GM18867 (cell line): ENCODE measurements at regions not wholly inside any gene's neighbourhood (a gene's known extent, or its start where the extent isn't known, plus 50 kb on each side); places are given as distances from the start of the nearest gene placed in this dataset.
A peak's percentile ranks its signal among the peaks of the same experiment; 100 is the strongest.

Experiments used
- ATAC-seq: cut with Tn5 transposase; IDR thresholded peaks from one replicate; pipeline ENCODE4 v1.9.1; 2021; ENCODE audit warnings: mild to moderate bottlenecking, moderate library complexity; ENCODE audit not compliant: unreplicated experiment

DNA sequence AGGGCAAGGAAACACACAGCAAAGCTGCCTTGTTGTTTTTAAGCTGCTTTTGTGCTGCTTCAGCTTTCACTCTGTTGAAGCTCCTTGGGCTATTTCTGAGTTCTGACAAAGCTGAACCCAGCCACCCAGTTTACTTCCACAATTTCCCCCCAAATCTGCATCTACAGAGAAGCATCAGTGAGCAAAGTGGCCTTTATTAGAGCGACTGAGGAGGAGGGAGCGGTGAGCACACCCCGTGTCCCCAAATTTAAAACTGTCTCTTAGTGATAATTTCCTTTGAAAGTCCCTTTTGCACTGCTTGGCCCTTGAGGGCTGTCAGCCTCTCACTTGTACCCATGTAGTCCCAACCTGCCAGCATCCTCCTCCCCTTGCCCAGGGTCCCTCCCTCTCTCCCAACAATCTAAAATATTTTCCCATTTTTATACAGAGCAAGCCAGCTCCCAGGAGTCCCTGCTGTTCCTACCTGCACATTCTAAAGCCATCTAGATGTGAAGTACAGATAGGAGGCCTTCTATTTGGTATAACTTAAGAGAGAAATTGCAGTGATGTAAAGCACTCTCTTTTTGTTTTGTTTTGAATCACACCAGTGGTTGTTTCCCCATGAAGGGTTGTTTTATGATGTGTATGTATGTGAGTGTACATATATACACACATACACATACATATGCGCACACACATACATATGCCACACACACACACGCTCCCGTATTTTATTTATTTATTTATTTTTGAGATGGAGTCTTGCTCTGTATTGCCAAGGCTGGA lies 313.5 kb downstream of the TLE4 start:
- ATAC-seq, result no peak

DNA sequence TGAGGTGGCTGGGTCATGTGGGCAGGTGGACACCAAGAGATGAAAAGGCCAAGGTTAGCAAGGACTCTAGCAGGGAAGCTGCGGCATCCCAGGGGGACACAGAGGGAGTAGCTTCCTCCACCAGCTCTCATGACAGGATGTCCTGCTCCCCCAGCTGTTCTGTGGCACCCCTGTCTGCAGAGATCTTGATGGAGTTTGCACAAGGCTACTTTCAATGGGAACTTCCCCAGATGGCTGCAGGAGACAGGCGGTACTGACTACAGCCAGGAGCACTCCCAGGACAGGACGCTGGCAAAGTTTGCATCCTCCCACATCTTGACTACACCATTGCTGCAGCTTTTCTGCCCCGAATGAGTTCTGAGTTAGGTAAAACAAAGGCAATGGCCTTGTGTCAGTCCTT lies 312.8 kb downstream of the TLE4 start:
- ATAC-seq, result no peak

DNA sequence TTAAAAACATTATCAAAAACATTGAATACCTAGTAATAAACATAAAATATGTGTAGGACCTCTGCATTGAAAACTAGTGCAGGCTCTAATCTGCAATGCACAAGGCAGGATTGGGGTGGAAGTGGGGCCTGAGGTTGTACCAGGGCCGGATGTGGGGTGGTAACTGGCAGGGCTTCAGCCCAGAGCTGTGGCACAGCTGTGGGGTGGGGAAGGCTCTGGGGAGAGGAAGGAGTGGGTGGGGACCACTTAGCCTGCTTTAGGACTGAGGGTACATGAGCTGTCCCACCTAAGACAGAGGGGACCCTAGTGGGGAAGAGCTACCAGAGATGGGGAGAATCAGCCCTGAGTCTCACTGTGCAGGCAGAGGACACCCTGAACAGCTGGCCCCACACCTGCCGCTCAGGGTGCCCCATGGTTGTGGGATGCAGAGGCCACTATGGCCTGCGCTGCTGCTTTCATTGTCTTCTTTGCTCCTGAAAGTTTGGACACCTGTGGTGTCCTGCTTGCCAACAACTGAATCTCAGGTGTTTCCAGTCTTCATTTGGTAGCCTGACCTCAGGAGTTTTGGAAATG lies 311.4 kb downstream of the TLE4 start:
- peak; percentile 70 for ATAC-seq

DNA sequence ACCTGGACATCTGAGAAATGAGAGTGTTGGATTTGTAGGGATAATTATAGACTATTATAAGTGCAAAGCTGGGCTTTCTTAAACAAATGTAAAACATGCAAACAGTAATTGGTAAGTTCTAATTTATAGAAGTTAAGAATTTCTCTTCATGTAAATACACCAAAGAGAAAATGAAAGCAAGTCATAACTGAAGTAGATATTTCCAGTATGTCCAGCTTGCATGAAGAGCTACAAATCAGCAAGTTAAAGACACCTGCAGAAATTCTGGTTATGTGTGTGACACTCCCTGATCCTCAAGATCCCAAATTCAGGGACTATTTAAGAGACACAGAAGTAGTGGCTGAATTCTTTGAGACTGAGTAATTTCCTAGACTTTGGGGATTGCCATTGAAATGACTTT lies 308.9 kb downstream of the TLE4 start:
- ATAC-seq, result peak; percentile 68

DNA sequence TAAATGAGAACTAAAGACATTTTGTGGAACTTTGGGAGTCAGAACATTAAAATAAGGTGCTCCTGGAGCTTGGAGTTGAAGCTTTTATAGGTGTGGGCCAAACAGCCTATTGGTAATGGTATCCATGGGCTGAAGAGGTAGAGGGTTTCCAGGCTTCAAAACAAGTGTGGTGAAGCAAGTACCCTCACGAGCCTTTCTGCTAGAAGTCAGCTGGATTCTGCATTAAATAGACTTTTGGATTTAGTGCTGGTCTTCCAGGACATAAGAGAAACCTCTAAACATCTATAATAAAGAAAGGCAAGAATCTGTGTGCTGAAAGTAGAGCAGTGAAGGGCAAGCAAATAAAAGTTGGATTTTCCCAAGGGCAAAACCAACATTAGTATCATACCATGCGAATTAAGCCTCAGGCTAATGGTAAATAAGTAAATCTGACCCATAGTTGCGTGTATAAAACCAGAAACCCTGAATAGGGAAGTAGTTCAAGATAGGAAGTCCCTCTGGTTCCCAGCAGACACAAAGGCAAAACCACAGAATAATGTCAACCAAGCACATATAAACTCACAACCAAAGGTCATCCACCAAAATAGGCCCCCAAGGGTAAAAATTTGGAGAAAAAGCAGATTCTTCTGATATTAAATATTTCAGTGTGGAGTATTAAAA lies 306.3 kb downstream of the TLE4 start:
- no peak for ATAC-seq

DNA sequence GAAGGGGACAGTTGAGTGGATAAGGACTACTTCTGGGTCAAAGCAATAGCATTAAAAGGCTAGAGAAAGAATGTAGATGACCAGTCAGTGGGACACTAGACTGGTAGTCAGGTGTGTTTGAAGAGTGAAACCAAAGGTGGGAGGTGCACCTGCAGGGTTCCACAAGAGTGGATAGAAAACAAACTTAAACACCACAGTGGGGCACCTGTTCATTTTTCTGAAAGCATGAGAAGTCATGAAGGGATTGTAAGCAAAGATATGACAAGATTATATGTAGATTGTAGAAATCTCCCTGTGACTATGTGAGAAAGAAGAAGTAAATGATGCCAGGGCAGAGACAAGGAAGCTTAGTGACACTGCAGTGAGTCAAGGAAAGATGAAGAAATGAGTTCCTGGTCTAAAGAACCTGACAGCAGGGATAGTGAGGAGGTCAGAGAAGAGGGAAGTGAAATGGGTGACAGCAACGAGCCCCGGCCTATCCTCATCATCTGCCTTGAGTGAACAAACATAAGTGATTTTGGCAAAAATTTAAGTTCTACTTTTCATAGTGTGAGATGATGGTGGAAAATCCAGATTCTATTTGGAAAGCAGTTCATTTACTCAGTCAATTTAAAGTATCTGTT lies 296.9 kb downstream of the TLE4 start:
- ATAC-seq, result peak; percentile 71

DNA sequence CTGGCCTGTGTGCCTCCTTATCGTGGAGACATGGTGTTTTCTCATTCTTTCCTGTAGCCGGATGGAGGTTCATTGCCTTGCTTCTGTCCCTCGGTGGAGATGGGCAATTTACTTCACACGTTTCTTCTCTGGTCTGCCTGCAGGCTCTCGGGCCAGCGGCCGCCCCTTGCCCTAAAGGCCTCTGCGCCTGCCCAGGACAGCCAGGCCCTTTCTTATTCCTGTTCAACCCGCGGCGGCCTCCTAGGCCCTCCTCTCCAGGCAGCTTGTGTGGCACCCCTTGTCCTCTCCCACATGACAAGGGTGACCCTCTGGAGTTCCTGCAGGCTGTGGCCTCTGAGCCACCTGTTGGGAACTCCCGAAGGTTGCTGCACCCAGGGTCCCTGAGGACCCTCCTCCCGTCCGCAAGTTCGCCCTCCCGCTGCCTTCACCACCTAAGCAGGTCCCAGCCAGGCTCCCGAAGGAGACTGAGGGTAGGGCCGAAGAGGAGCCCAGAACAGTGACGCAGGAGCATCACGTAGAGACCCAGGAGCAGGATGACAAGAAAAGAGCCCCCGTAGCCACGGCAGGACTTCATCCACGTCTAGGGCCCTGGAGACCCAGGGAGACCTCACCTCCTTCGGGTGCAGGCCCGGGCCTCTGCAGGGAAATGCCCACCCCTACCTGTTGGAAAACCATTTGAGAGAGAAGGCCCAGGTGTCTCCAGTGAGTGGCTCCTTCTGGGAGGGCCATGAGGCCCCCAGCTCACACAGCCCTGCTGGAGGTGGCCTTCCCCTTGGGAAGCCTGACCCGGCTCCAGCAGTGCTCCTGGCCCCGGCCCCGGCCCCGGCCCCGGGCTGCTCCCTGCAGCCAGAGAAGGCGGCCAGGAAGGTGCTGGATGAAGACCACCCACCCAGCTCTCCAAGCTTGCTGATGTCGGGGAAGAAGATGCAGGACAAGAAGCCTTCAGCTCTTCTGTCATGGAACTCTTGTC lies 291.4 kb downstream of the TLE4 start:
- no peak for ATAC-seq

DNA sequence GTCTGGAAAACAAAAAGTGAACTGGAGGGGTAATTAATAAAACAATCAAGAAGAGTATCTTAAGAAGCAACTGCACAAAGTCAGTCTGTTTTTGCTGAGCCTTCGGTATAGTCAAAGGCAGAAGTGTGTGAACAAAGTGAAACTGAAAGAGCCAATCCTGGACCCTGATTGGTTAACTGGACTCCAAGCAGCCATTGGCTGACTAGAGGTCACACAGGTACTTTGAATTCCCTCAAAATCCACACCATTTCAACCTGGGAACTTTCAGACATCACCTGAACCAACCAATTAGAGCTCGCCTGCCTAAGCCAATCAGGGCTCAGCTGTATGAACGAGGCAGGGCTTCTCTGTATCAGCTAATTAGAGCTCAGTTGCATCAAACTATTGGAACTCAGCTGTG lies 286.7 kb downstream of the TLE4 start:
- peak; percentile 98 for ATAC-seq

DNA sequence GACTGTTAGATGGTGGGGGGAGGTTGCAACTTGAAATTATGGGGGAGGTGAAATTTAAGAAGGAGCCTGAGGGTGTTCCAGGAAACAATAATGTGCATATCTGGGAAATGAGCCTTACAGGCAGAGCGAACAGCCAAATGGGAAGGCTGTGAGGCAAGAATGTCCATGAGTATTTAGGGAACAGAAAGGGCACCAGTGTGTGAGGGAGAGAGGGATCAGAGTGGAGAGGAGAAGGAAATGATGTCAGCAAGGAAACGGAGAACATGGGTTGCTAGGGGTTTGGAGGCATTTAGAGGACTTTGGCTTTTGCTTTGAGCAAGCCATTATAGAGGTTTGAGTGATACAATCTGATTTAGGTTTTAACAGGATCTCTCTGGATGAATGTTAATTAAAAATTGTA lies 285.4 kb downstream of the TLE4 start:
- no peak for ATAC-seq

DNA sequence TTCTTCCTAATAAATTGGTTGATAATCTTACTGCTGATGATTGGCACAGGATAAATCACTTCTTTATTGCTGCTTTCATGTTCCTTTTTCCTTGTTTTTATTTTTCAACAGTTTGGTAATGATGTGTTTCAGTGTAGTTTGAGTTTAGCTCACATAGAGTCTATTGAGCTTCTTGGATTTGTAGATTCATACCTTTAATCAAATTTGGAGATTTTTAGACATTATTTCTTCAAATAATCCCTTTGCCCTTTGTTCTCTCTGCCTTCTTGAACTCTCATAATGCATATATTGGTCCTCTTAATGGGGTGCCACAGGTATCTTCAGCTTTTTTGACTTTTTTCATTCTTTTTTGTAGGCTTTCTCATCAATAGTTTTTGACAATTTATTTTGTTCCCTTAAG lies 275.3 kb downstream of the TLE4 start:
- ATAC-seq, result no peak

DNA sequence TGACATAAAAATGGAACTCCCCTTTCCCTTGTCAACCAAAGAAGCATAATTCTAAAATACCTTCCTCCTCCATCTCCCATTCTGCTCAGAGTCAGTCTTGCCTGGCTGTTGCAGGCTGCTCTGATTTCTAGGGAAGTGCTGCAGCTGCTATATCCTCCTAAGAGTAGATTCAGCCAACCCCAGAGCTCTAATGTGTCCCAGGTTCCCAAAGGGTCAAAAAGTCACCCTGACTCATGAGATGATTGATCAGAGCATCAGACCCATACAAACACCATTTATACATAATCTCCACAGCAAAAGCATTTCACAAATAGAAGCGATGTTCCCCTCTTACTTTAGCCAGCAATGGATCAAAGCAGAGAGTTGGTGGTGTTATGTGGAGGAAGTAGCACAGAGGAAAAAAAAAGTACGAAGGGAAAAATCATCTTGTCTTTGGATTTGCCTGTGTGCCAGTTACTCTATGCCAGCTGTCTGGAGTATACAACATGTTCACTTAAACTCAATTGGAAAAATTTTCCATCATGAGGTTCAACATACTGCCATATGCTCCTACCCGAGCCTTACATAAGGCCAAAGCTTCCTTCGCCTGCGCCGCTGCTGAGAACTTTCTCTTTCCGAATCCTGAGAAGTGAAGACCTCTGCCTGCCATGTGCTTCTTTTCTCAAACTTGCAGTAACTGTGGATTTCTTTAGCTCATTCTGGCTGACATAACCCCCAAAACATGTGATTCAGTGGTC lies 258.0 kb downstream of the TLE4 start:
- ATAC-seq, result no peak

DNA sequence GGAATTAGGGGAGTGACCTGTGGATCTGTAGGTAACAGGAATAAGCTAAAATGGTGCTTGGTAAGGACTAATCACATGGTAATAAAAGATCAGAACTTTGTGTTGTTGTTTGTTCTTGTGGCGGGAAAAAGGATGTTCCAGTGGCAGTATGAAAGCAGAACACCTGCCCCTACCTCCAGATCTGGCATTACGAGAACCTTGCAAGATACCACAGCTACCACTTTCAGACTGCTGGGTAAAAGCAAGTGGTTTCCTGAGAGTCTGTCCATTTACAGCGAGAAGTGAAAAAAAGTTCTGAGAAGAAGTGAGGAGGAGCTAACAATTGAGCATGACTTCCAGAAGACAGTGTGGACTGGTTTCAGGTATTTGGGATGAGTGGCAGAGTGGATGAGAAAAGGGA lies 252.5 kb downstream of the TLE4 start:
- ATAC-seq, result peak; percentile 99

DNA sequence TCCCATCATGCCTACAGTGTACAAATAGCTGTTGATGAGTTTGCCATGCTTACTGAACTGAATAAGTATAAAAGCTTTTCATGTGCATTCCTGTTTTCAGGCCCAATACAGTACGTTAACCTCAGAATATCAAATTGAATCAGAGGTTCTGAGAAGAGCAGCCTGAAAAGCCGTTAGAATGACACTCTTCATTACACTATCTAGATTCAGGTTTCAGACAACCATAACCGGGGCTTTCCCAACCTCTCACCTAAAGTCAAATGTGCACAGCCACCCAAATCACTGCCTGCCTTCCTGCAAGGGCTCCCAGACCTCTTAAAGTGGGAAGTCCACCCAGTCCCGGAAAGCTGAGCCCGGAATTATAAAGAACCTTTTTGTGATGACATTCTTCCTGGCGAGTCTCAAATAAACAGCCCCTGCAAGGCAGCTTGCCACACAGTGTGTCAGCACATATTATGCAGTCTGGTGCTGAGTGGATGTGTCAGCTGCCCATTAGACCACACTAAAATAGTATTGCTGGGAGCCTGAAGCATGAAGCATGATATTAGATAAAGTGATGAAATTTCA lies 245.8 kb downstream of the TLE4 start:
- peak; percentile 86 for ATAC-seq

DNA sequence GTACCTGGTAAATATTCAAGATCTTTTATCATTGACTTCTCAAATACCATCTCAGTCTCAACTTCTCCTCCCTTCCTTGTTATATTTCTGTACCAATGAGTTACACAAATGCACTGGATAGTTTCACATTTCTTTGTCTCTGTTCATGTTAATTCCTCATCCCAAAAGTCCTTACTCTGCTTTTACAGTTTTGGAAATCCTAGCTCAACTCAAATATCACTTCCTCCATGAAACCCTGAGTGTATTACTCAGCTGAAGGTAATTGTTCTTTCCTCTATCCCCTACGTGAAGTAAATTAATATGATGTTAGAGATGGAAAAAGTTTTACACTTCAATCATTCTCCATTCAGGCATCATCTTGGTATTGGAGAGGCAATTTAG lies 241.5 kb downstream of the TLE4 start:
- no peak for ATAC-seq

DNA sequence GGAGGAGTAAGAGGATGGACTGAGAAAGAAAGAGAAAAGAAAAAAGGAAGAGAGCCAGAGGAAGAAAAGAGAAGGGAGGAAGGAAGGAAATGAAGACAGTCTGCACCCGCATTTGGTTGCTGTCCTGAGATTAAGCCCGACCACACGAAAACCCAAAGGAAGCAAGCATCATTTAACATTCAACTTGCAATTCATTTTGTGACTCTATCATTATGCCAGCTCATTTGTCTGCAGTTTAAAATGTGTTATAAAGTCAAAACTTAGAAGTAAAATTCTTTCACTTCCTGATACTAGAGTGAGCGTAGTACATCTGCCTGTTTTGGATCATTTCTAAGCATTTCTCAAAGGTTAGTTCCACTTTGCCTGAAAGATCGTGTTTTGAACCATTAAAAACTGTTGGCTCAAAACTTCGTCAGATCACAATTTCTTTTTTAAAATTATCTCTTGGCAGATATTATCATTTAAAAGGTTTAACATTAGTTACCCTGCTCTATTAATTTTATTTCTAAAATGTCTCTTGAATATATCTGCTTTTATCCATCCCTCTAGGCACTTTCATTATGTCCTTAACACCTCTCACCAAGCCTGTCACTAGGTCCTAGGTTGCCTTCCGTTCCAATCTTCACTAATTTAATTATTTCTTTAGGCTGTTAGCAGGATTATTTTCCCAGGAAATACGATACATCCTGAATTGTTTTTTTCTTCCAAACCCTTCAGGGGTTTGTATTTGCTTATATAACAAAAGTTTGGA lies 240.9 kb downstream of the TLE4 start:
- peak; percentile 82 for ATAC-seq

DNA sequence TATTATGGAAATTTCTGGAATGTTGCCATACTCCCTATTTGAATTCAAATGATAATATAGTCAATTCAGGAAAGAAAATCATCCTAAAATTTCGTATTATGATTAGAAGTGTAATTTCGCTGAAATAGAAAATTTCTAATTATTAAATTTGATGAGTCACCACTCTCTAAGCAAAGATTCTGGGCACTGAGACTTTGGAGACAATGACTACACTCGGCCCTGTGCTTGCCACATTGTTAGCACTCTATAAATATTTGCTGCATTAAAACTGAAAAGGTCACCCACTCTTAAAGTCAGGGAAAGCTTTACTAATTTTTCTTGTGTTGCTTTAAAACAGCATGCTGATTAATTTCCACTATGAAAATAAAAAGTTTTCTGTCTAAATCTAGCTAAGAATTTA lies 240.3 kb downstream of the TLE4 start:
- ATAC-seq, result peak; percentile 20

DNA sequence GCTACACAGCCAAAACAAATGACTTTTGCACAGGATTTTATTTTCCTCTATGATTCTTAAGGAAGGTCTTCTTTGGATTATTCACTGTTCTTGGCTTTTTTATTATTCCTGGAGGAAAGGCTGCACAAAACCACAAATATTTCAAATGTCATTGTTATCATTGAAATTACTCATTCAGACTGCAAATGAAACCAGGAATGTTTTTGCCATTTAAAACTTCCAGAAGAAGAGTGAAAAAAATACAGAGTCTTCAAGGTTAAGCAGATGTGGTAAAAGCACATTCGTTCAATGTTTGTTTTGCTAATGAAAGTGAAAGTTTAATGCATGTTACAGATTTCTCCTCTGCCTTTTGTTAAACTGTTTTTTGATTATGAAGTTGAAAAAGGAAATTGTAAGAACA lies 238.2 kb downstream of the TLE4 start:
- no peak for ATAC-seq

DNA sequence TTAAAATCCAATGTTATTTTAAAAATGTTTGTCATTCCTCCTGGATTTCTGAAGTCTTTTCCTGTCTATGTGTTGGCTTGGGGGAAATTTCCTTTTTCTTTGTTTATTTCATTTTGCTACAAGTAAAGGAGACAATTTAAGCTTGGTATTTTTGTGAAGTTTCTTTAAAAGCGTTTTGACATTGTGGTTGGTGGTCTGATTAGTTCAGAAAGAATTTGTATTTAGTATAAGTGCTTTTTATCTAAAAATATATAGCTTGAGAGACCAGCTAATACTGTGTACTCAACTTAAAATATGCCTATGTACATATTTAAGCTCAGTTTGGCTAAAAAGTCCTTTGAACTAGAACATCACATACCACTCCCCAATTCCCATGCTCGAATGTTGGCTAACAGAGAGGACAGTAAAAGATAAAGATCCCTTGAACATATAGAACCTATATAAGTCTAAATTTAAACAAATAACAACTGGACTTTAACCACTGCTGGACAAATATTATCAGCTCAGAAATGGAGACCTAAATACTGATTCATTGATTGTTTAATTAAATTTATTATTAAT lies 237.6 kb downstream of the TLE4 start:
- no peak for ATAC-seq

DNA sequence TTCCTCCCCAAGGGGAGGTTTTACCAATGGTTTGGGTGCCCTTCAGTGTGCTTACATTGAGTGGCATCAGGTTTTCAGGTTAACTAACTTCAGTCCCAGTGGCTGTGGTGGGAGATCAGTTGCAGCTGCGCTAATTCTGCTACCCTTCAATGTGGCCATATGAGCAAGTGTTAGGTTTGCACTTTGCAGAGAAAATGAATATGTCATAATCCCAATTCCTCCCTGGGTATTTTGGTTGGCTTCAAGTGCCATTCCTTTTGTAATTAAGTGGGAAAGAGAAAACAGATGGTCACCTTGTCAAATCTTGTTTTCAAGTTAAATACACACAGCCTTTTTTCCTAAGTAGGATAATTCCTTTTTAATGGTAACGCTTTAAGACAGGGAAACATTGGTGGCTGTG lies 236.2 kb downstream of the TLE4 start:
- no peak for ATAC-seq
